Thoracic aorta (tissue), 2 donors: ENCODE measurements at regions not wholly inside any gene's neighbourhood (a gene's known extent, or its start where the extent isn't known, plus 50 kb on each side); places are given as distances from the start of the nearest gene placed in this dataset.

ENCODE experiments used
- ATAC-seq: fragments of 150-250 bp; one replicate; pipeline ENCODE4 v1.8.0; 2017; ENCODE audit warnings: low read depth; ENCODE audit not compliant: insufficient number of reproducible peaks, low FRiP score
- DNase-seq: peaks from one replicate; pipeline ENCODE4 v3.0.0-alpha.2; 2020; ENCODE audit warnings: low spot score
- H3K27ac ChIP-seq, 2 donors: fragments of 200-600 bp; sonication (generic); 1 replicate in 1 of 2; 2 replicates in 1 of 2; pipeline ENCODE4 v1.5.1; 2016; ENCODE audit warnings: mild to moderate bottlenecking in 2 of 2, moderate library complexity in 2 of 2
- H3K27me3 ChIP-seq: fragments of 200-600 bp; sonication (generic); replicated peaks from 2 replicates; pipeline ENCODE4 v1.6.0; 2016; ENCODE audit warnings: mild to moderate bottlenecking; ENCODE audit not compliant: insufficient read depth
- H3K36me3 ChIP-seq: fragments of 200-600 bp; sonication (generic); one replicate; pipeline ENCODE4 v1.5.1; 2016
- H3K4me1 ChIP-seq, 2 donors: fragments of 200-600 bp; sonication (generic); 1 replicate in 1 of 2; 2 replicates in 1 of 2; pipeline versions ENCODE4 v1.5.1 to v1.6.0; 2016; ENCODE audit warnings: low read depth in 2 of 2, mild to moderate bottlenecking in 1 of 2; ENCODE audit not compliant: control insufficient read depth in 1 of 2
- H3K4me3 ChIP-seq: fragments of 200-600 bp; sonication (generic); 2 replicates; pipeline ENCODE4 v1.5.1; 2016; ENCODE audit warnings: mild to moderate bottlenecking
- H3K9me3 ChIP-seq: fragments of 200-600 bp; sonication (generic); 2 replicates; pipeline ENCODE4 v1.5.1; 2016
- CTCF ChIP-seq: fragments of 200-600 bp; sonication (generic); IDR thresholded peaks from one replicate; pipeline ENCODE4 v1.5.1; 2019; ENCODE audit warnings: antibody characterized with exemption

GRCh38 chr6:23266536-23266935 is 697.2 kb downstream of the HDGFL1 start:
- no peak overlapping the region for H3K27ac ChIP-seq
- no peaks in the 10 kb centered on the region for H3K4me1 ChIP-seq
- H3K27me3 ChIP-seq: no peaks in the 10 kb centered on the region
- no peaks in the 10 kb centered on the region for H3K36me3 ChIP-seq
- H3K4me3 ChIP-seq: no peak overlapping the region
- no peaks in the 10 kb centered on the region for H3K9me3 ChIP-seq
- ATAC-seq (no peak), DNase-seq (no peak)
- no peak for TF ChIP-seq CTCF

- Histone ChIP-seq H3K27me3 (no peaks in the 10 kb centered on the region), H3K4me3 (no peak overlapping the region), H3K36me3 (no peaks in the 10 kb centered on the region), H3K27ac (no peak overlapping the region), H3K4me1 (no peaks in the 10 kb centered on the region), H3K9me3 (no peaks in the 10 kb centered on the region)
- DNase-seq (no peak), ATAC-seq (no peak)
- TF ChIP-seq CTCF: no peak
Measured at GRCh38 chr6:23267651-23268050, 698.3 kb downstream of the HDGFL1 start.

GRCh38 chr6:23268348-23268747 is 699.0 kb downstream of the HDGFL1 start:
- H3K27ac ChIP-seq: no peak overlapping the region
- ATAC-seq: no peak
- H3K27me3 ChIP-seq: no peaks in the 10 kb centered on the region
- no peaks in the 10 kb centered on the region for H3K4me1 ChIP-seq
- H3K36me3 ChIP-seq: no peaks in the 10 kb centered on the region
- H3K4me3 ChIP-seq: no peak overlapping the region
- no peak for DNase-seq
- no peak for TF ChIP-seq CTCF
- no peaks in the 10 kb centered on the region for H3K9me3 ChIP-seq

GRCh38 chr6:23269436-23269835 is 700.1 kb downstream of the HDGFL1 start:
- no peak overlapping the region for H3K4me3 ChIP-seq
- H3K36me3 ChIP-seq: no peaks in the 10 kb centered on the region
- no peak overlapping the region for H3K27ac ChIP-seq
- DNase-seq: no peak
- TF ChIP-seq CTCF: no peak
- ATAC-seq: no peak
- no peaks in the 10 kb centered on the region for H3K4me1 ChIP-seq
- H3K9me3 ChIP-seq: no peaks in the 10 kb centered on the region
- no peaks in the 10 kb centered on the region for H3K27me3 ChIP-seq

- Histone ChIP-seq H3K27me3 (no peaks in the 10 kb centered on the region), H3K36me3 (no peaks in the 10 kb centered on the region), H3K27ac (no peak overlapping the region), H3K4me1 (peaks cover 0 to 8% of the 10 kb centered on the region in 2 donors), H3K9me3 (no peaks in the 10 kb centered on the region), H3K4me3 (no peak overlapping the region)
- ATAC-seq (no peak), DNase-seq (no peak)
- TF ChIP-seq CTCF: no peak
Measured at GRCh38 chr6:23272536-23272935, 703.2 kb downstream of the HDGFL1 start.
